KMS-11 (cell line): ENCODE measurements at regions not wholly inside any gene's neighbourhood (a gene's known extent, or its start where the extent isn't known, plus 50 kb on each side); places are given as distances from the start of the nearest gene placed in this dataset.

Experiments
- H2AFZ ChIP-seq: fragments of 200-600 bp; sonication (generic); 2 replicates; pipeline ENCODE4 v1.6.1; 2016; ENCODE audit warnings: antibody characterized with exemption, mixed run types, low read depth
- H3K27ac ChIP-seq: fragments of 200-600 bp; sonication (generic); 2 replicates; pipeline ENCODE4 v1.6.1; 2016; ENCODE audit warnings: mild to moderate bottlenecking, mixed run types
- H3K27me3 ChIP-seq: fragments of 200-600 bp; sonication (generic); 2 replicates; pipeline ENCODE4 v1.6.1; 2017; ENCODE audit warnings: mild to moderate bottlenecking, low read depth, mixed run types, moderate library complexity; ENCODE audit not compliant: insufficient read depth
- H3K36me3 ChIP-seq: fragments of 200-600 bp; sonication (generic); 2 replicates; pipeline ENCODE4 v1.6.1; 2017; ENCODE audit warnings: mild to moderate bottlenecking, mixed run types; ENCODE audit not compliant: insufficient read depth
- H3K4me1 ChIP-seq: fragments of 200-600 bp; sonication (generic); 2 replicates; pipeline ENCODE4 v1.6.1; 2016; ENCODE audit warnings: mild to moderate bottlenecking, low read depth, mixed run types; ENCODE audit not compliant: poor library complexity, severe bottlenecking
- H3K4me2 ChIP-seq: fragments of 200-600 bp; sonication (generic); 2 replicates; pipeline ENCODE4 v1.7.0; 2016; ENCODE audit warnings: mild to moderate bottlenecking, mixed run types
- H3K4me3 ChIP-seq: fragments of 200-600 bp; sonication (generic); IDR thresholded peaks from 2 replicates; pipeline ENCODE4 v1.6.1; 2017; ENCODE audit warnings: low read depth, low read length, mixed read lengths; ENCODE audit not compliant: insufficient read depth
- H3K79me2 ChIP-seq: fragments of 200-600 bp; sonication (generic); 2 replicates; pipeline ENCODE4 v1.6.1; 2016; ENCODE audit warnings: low read depth, mixed run types; ENCODE audit not compliant: insufficient read depth
- H3K9ac ChIP-seq: fragments of 200-600 bp; sonication (generic); 2 replicates; pipeline ENCODE4 v1.6.1; 2016; ENCODE audit warnings: mild to moderate bottlenecking, mixed run types
- H4K20me1 ChIP-seq: fragments of 200-600 bp; sonication (generic); 2 replicates; pipeline ENCODE4 v1.6.1; 2016; ENCODE audit warnings: mild to moderate bottlenecking, mixed run types; ENCODE audit not compliant: insufficient read depth
- CTCF ChIP-seq: fragments of 200-600 bp; sonication (generic); conservative IDR thresholded peaks from 2 replicates; pipeline ENCODE4 v1.6.1; 2017; ENCODE audit warnings: low read depth, mild to moderate bottlenecking, antibody characterized with exemption, low read length, moderate library complexity, mixed read lengths

GRCh38 chr10:59561477-59562121 lies 148.1 kb downstream of the SLC16A9 start:
- no peaks in the 10 kb centered on the region for H3K4me1 ChIP-seq
- H3K9ac ChIP-seq = no peak overlapping the region
- no peaks in the 10 kb centered on the region for H3K27me3 ChIP-seq
- no peak overlapping the region for H3K4me3 ChIP-seq
- H2AFZ ChIP-seq = no peak overlapping the region
- no peaks in the 10 kb centered on the region for H3K36me3 ChIP-seq
- no peak for TF ChIP-seq CTCF
- H4K20me1 ChIP-seq = no peaks in the 10 kb centered on the region
- H3K79me2 ChIP-seq = no peaks in the 10 kb centered on the region
- H3K27ac ChIP-seq = no peak overlapping the region
- H3K4me2 ChIP-seq = no peak overlapping the region

- H3K4me3 ChIP-seq = no peak overlapping the region
- H3K4me2 ChIP-seq = no peak overlapping the region
- H4K20me1 ChIP-seq = no peaks in the 10 kb centered on the region
- no peaks in the 10 kb centered on the region for H3K4me1 ChIP-seq
- H3K36me3 ChIP-seq = no peaks in the 10 kb centered on the region
- no peak overlapping the region for H3K27ac ChIP-seq
- H3K27me3 ChIP-seq = no peaks in the 10 kb centered on the region
- no peak for TF ChIP-seq CTCF
- H3K9ac ChIP-seq = no peak overlapping the region
- no peaks in the 10 kb centered on the region for H3K79me2 ChIP-seq
- H2AFZ ChIP-seq = no peak overlapping the region
Measured at GRCh38 chr10:59560990-59561389, 148.7 kb downstream of the SLC16A9 start.

DNA sequence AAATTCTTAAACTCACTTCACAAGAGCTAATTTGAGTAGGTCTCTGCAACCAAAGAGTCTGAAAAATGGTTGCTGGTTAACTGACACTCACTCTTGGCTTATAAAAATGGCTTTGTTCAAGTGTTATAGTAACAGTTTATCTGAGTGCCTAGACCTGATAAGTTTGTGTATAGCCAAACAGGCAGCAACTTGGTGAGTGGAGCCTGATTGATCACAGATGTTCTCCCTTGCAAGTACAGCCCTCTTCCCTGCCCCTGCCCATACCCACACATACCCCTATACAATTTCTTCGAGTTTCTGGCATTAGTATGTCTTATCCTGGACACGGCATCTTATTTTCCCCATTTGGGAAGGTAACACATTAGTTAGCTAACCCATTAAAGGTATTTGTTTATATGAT lies 149.5 kb downstream of the SLC16A9 start:
- H3K4me3 ChIP-seq = no peak overlapping the region
- TF ChIP-seq CTCF = no peak
- no peak overlapping the region for H3K4me2 ChIP-seq
- H2AFZ ChIP-seq = no peak overlapping the region
- no peak overlapping the region for H3K27ac ChIP-seq
- H3K9ac ChIP-seq = no peak overlapping the region
- H3K4me1 ChIP-seq = no peaks in the 10 kb centered on the region
- H4K20me1 ChIP-seq = no peaks in the 10 kb centered on the region
- H3K27me3 ChIP-seq = no peaks in the 10 kb centered on the region
- no peaks in the 10 kb centered on the region for H3K36me3 ChIP-seq
- H3K79me2 ChIP-seq = no peaks in the 10 kb centered on the region

DNA sequence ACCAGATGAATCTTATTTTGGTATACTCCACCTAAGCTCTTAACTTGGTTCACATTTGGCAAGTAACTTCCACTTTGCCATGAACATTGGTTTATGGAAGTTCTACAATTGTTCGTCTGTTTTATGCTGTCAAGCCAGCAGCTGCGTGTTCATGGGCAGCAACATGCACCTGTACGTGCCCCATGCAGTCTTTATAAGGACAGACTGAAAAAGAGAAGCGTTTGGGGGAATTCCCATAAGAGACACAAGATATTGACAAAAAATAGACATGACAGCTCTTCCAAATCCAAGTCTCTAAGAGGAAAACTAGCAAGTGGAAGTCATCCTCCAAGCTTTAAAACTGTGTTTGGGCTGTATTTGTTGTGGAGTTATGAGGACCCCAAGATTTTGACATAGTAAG lies 151.6 kb downstream of the SLC16A9 start:
- no peak for TF ChIP-seq CTCF
- H3K4me3 ChIP-seq = no peak overlapping the region

More for the DNA sequence above, 151.6 kb downstream of the SLC16A9 start:
- Histone ChIP-seq H3K9ac (no peak overlapping the region), H3K4me2 (no peak overlapping the region), H3K27ac (no peak overlapping the region), H3K36me3 (no peaks in the 10 kb centered on the region), H3K79me2 (no peaks in the 10 kb centered on the region), H4K20me1 (no peaks in the 10 kb centered on the region), H3K4me1 (no peaks in the 10 kb centered on the region), H2AFZ (no peak overlapping the region), H3K27me3 (no peaks in the 10 kb centered on the region)
